Retina (tissue), 1 donor: ENCODE measurements at regions not wholly inside any gene's neighbourhood (a gene's known extent, or its start where the extent isn't known, plus 50 kb on each side); places are given as distances from the start of the nearest gene placed in this dataset.
"Not testable (repeated sequence)": the region's sequence is repeated elsewhere in the genome, so short reads cannot be mapped to it uniquely, and the experiment has no call there.

Source experiments
- DNase-seq: peaks from one replicate; pipeline ENCODE4 v3.0.0-alpha.2; 2016

DNA sequence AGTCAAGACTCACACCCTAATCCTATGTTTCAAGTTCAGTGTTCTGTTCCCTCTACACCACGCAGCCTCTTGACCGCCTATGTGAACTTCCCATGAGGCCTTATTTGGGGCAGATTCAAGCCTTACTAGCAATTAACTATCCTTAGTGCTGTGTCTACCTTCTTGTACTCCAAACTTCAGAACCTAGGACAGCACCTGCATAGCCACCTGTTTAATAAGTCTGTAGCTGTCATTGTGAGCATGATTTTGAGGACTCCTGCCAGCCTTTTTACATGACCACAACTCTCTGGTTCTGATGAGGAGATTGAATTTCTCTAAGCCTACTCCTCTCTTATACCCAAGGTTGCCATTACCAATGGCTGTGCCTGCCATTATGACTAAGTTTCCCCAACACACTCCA lies 50.8 kb upstream of the PCSK1 start:
- no peak for DNase-seq

DNA sequence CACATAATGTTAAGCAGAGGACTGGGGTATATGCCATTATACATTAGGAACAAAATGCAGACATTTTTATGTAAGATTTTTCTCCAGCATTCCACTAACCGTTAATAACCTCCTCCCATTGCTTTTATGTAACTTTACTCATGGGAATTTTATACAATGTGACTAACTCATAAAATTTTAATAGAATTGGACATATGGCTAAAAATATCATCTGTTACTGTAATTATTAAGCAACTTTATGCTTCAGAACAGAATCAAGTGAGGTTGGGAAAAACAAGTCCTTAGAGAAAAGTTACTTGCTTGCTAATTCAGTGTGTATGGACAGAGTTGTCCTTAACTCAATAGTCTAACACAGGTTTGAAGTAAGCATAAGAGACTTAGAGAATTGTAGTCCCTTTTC lies 54.8 kb upstream of the PCSK1 start:
- no peak for DNase-seq

DNA sequence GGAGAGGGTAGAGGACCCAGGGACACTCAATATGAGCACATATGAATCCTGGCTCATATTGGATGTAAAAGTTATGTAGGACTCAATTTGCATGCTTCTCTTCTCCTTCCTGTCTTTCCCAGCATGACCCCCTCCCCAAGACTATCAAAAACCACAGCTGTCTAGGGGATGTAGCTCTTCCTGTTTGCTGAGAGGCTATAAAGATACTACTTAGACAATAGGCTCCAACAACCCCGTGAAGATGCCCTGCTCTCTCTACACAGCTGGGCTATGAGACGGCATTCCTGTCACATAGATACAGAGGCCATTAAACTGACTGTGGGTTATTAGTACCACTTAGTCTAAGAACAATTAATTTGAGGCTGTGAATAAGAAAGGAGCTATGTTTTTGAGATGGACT lies 56.5 kb upstream of the PCSK1 start:
- no peak for DNase-seq

DNA sequence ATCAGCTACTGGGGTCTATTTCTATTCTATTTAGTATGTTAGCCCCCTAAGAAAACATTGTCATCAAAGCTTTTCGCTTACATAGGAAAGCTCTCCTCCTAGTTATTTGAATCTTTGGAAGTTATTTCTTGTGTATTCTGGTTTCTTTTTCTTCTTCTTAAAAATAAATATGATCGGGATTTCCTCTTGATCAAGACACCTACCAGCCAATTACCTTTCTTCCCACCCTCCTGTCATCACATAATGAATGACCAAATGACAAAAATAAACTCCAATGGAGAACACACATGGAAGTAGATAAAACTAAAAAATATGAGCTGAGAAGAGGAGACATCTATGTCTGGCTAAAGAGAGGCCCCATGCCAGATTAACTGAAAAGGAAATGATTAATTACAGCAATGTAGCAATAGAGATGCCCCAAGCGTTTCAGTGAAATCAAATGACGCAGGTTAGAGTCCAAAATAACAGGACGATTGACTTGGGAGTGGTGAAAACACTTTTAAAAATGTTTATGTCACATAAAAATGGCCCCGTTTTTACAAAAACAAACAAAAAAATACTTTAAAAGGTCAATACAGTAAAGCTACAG lies 59.5 kb upstream of the PCSK1 start:
- DNase-seq: no peak

DNA sequence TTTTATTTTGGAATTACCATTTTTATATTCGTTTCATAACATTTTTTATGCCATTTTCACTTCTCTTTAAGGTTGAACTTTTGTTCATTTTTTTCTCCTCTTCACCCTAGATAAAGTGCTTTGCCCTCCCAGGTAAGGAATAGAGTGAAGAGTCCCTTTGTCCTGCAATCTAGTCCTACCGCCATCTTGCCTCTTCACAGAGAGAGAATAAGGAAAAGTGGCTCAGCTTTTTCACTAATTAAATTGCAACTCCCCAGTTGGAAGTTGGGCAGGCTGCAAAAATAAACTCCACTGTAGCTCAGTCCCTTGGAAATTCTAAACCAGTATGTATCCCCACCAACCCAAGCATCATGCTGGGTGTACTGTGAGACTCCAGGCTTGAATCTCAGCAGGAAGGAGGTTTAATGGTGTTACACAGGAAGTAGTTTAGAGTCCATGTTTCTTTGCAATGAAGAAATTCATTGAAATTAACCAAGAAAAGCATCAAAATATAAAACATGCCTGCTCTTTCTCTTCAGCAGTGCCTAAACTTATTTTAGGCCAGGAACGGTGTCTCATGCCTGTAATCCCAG lies 60.3 kb upstream of the PCSK1 start:
- no peak for DNase-seq

DNA sequence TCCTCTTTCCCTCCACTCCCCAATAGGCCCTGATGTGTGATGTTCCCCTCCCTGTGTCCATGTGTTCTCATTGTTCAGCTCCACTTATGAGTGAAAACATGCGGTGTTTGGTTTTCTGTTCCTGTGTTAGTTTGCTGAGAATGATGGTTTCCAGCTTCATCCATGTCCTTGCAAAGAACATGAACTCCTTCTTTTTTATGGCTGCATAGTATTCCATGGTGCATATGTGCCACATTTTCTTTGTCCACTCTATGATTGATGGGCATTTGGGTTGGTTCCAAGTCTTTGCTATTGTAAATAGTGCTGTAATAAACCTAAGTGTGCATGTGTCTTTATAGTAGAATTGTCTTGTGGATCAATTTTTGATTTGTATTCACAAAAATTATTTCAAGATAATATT lies 62.4 kb upstream of the PCSK1 start:
- not testable (repeated sequence) for DNase-seq

DNA sequence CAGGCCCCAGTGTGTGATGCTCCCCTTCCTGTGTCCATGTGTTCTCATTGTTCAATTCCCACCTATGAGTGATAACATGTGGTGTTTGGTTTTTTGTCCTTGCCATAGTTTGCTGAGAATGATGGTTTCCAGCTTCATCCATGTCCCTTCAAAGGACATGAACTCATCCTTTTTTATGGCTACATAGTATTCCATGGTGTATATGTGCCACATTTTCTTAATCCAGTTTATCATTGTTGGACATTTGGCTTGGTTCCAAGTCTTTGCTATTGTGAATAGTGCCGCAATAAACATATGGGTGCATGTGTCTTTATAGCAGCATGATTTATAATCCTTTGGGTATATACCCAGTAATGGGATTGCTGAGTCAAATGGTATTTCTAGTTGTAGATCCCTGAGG lies 64.0 kb upstream of the PCSK1 start:
- not testable (repeated sequence) for DNase-seq

DNA sequence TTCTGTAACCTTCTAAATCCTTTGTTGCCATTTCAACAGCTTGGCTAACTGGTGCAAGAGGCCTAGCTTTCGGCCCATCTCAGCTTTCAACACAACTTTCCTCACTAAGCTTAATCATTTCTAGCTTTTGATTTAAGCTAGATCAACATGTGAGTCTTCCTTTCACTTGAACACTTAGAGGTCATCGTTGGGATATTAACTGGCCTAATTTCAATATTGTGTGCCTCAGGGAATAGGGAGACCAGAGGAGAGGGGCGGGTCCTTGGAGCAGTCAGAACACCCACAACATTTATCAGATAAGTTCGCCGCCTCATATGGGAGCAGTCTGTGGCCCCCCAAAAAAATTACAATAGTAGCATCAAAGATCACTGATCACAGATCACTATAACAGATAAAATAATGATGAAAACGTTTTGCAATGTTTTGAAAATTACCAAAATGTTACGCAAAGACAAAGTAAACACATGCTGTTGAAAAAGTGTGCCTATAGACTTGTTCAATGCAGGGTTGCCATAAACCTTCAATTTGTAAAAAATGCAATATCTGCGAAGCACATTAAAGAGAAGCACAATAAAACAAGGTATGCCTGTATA lies 66.8 kb upstream of the PCSK1 start:
- DNase-seq: no peak

DNA sequence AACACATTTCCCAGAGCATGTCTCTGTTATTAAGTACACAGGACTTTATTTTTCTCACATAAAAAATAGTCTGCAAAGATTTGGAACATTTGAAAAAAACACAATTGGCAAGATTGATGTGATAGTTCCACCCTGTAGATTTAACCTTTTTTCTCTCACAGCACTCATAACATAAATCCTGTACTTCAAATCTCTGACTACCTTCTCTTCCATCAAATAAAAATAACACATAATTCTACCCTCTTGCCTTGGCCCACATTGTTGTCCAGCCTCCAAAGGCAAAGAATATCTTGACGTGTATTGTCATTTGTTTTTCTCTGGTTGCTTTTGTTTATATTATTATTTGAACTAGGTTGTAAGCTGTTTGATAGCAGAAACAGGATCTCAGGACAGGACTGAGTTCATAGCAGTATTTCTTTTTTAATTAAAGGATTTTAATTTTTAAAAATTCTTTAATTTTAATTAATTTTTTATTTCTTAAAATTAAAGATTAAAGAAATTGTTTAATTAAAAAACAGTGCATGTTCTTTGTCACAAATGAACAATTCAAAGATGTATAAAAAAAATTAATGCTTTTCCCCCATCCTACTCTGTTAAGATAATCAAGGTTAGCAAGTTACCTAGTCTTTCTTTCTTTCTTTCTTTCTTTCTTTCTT lies 69.1 kb upstream of the PCSK1 start:
- no peak for DNase-seq

DNA sequence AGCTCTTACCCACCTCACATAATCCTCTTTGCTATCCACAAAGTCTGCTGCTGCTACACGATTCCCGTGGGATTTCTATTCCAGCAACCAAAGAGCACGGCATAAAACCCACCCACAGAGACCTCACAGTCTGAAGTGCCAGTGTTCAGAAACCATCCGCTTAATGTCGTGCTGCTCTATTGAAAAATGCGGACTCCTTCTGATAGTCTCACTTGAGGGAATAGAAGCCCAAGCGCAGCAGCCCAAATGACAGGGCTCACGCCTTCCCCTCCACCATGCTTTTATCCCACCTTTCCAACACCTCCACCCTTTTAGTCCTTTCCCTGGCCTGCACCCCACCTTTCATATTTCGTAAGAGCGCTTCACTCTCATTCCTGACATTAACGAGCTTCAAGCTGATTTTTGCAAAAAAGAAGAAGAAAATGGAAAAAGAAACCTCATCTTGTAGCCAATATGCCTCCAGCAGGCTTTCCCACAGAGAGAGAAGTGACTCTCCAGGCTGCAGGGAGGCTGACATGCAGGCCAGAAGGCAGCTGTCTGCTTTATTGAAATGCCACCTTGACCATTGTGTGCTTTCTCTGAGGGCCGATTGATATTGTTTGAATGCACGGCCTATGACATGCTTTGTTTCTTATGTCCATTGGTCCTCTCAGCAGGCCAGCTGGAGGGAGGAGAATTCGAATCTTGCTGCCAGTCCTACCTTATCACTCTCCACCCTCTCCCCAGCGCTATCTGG lies 70.6 kb upstream of the PCSK1 start:
- DNase-seq: peak; percentile 49

DNA sequence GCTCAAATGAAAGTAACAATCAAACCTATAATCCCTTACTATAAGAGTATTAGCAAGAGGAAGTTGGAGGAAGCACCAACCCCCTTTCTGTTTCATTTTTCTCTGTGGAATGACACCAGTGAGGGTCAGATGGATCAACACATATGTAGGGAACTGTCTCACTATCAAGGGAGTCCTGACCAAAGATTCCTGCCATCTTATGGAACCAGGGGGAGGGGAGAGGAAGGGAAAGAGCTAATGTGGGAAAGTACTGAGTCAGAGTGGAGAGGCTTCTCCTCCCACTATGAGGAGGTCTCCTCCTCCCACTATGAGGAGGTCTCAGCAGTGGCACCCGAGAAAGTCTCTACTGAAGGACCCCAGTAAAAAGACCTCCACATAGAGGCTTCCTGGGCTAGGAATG lies 73.3 kb upstream of the PCSK1 start:
- no peak for DNase-seq

DNA sequence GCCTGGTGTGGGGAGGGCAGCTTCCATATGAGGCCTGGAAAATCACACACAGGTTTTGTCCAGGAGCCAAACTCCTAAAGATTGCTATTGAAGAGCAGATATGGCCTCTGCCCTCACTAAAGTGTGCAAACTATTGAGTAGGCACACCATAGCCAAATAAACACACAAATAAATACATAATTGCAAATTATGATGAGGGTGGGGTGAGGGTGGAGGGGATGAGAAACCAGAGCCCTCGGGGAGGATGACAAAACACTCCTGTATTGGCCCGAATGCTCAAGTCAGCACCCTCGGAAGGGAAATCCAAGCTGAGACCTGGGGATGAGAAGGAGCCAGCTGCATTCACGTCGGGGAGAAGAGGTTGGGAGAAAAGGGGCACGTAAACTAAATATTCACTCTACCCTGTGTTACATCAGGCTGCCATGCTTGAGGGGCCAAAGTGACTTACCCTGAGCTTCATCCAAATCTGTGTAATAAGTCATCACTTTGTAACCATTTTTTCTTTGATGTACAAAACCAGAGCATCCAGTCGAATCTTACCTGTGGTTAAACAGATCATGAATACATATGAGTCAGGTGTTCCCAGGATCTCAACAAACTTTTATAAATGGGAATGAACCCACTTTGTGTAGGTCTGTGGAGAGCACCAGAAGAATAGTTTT lies 73.9 kb upstream of the PCSK1 start:
- DNase-seq: no peak

DNA sequence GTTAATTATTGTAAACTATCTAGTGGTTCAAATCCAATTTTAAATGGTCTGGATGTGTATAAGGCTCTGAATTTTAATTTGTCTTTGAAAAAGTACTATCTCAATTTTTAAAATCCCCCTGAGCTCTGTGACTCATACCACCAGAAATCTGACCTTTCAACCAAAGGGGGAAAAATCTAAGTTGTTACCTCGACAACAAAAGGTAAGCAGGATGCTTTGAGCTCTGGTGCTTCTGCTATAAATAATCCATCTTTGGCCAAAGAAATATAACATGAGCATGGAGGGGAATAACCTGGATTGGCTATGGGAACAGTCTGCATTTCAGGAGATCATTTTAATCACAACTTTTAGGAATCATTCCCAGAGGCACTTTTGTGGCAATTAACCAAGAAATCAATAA lies 76.3 kb upstream of the PCSK1 start:
- DNase-seq: no peak

DNA sequence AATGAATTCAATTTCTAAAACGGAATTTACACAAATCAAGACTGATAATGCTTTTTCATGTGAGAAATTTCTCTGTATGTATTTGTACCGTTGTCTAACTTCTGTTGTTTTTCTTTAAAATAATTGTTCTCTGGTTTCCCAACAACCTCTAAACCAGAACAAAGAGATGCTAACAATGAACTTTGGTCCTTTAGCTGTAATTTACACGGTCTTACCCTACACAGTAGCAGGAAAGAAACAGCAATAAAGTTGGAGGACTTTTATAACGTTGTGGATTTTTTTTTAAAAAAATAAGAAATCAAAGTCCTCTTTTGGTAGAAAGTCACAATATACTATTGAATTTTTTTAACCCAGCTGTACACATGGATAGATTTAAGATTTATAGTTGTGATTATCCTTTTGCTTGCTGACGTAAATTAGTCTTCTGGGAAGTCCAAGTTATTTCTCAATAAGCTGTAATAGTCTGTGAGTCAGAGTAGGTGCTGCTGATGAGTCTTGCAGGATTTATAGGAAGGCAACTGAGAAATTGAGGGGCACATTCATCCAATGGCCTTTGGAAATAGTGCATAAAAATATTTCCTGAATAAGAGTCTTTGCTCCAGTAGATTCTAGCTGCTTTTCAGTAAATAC lies 76.8 kb upstream of the PCSK1 start:
- DNase-seq: no peak

DNA sequence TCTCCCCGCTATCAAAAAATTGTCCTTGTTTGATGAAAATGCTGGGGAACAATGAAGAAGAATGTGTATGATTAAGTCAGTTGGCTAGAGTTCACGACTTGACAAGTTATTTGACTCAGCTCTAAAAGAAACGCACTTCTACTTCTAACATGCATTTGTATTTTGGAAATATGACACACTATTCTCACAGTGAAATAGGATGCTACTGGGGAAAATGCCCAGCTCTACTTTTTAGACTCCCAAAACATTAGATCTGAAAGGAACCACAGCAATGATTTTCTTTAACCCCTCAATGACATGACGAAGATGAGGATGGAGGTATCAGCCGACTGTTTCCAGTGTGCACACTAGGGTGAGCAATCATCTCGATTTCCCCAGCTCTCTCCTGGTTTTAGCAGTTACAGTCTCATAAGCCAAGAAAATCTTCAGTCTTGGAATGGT lies 83.6 kb upstream of the PCSK1 start:
- DNase-seq: no peak

DNA sequence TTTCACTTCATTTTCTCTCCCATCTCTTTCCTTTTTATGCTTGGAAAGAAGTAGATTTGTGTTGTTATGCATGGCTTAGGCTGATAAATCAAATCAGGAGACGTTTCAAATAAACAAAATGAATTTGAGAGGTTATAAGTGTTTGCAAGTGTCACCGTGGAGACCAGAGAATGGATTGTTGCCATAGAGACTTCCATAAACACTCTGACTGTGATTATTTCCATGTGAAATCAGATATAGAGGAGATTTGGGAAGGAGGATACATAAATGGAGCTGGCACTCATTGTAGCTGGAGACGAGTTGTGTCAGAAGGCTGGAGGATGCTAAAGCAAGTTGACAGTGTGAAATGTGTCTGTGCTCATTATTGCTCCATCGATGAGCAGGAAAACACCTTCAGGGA lies 84.2 kb upstream of the PCSK1 start:
- no peak for DNase-seq

DNA sequence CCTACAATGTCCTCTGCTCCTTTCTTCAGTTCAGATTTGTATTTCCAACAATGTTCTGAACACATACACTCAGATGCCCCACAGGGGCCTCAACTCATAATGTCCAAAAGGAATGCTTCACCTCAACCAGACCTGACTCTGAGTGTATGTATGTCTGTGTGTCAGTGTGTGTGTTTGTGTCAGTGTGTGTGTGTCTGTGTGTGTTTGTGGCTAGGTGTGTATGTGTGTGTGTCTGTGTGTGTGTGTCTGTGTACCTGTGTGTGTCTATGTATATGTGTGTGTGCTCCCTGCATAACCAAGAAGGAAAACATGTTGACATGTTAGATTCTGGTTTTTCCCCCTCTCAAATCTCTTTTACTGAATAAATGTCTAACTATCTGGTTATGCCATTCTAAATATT lies 87.3 kb upstream of the PCSK1 start:
- no peak for DNase-seq

DNA sequence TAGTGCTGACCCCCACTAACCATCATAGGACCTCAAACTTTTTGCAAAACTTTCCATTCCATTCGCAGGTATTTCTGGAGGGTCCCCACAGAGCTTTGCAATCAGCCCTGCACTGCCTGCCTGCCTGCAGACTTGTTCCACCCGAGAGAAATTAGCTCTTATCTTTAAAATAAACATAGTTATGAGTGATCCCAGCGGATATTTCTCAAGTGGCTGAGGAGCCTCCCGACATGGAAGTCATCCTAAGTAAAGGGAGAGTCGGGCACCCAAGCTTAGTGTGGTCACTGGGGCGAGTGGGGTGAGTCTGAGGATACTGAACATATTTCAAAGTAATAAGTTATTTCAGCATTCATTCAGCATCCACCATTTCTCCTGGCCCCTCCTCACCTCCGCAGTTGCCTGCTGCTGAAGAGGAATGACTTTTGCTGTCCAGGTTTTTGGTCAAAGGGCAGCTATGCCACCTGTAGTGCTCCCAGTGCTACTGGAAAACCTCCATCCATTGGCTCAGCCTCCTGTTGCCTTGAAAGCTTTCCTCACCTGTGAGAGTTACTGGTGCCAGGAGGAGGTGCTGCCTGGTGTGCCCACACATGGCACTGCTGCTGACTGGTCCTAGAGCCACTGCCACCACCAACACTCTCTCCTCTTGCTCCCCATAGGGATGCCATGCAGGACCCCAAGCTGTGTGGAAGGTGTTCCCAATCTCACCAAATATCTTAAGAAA lies 89.7 kb upstream of the PCSK1 start:
- DNase-seq: no peak

DNA sequence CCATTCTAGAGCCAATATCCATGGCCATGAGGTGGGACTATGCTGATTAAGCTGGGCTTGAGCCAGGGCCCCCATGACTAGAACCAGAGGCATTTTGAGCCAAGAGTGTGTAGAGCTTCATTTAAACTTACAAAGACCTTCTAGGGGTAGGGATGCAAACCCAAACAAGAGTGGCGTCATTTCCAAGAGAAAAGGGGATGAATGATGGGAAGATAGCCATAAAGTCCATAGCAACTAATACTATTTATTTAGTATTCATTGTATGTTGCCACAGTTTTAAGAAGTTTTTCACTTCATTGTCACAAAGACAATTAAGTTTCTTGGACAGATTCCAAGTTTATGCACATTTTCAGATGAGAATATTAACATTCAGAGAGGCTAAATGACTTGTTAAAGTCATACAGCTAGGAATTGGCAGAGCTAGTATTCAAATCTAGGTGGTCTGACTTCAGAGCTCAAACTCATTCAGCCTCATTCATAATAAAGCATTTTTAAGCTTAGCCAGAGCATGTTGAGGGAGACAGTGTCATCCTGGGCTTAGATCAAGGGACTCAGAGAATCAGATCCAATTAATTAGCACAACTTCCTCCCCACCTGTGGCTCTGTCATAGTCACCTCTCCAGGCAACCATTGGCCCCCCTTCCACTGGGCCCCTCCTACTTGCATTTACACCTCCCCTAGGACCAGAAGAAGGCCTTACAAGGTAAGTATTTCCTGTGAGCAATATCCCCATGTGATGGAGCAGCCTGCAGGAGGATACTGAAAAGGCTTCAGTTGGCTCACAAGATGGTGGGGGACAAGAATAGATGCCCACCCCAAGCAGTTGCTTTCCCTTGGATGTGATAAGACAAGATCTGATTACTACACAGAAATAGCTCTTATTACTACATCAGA lies 95.0 kb upstream of the PCSK1 start:
- DNase-seq: no peak

DNA sequence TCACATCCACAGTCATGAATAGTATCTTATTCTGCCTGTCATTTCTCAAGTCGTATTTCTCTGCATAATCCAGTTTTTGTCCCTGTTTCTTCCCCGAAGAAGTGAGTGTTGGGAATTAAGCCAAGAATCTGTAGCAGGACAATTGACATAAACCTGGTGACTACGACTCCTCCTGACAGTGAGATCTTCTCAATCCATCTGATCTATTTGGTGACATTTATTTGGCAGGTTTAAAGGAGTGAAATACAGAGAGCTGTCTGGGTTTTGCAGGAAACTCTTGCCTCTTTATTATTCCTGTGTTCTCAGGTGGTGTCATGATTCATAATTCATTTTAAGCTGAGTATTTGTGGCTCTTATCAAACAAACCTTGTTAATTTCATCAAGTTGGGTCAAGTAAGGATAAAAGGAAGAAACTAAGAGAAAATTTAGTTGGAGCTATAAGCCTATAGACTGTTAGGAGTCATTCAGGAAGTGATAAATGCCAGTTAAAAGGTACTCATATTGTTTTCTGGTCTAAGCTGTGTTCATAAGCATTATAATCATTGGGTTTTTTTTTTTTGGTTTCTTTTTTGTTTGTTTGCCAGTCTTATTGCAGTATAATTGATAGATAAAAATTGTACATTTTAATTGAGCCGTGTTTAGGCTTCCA lies 95.9 kb upstream of the PCSK1 start:
- DNase-seq: no peak
